Osteoblast (primary cell): ENCODE measurements at regions not wholly inside any gene's neighbourhood (a gene's known extent, or its start where the extent isn't known, plus 50 kb on each side); places are given as distances from the start of the nearest gene placed in this dataset.

ENCODE experiments used
- DNase-seq: peaks from one replicate; pipeline ENCODE4 v3.0.0; 2011; ENCODE audit warnings: low spot score, mixed read lengths; ENCODE audit not compliant: insufficient read length; ENCODE audit errors: missing footprints
- H2AFZ ChIP-seq: 2 replicates; pipeline ENCODE4 v1.6.0; 2011; ENCODE audit warnings: mild to moderate bottlenecking, low read length
- H3K27ac ChIP-seq: 2 replicates; pipeline ENCODE4 v1.5.1; 2011; ENCODE audit warnings: mild to moderate bottlenecking, low read depth, low read length, moderate library complexity
- H3K27me3 ChIP-seq: 2 replicates; pipeline ENCODE4 v1.6.0; 2012; ENCODE audit warnings: mild to moderate bottlenecking, control low read depth, inconsistent platforms, low read length, moderate library complexity; ENCODE audit not compliant: insufficient read depth
- H3K36me3 ChIP-seq: 2 replicates; pipeline ENCODE4 v1.5.1; 2011; ENCODE audit warnings: mild to moderate bottlenecking, low read length, control low read depth, moderate library complexity; ENCODE audit not compliant: insufficient read depth
- H3K4me1 ChIP-seq: 2 replicates; pipeline ENCODE4 v1.5.1; 2011; ENCODE audit warnings: mild to moderate bottlenecking, low read length, control low read depth, moderate library complexity; ENCODE audit not compliant: insufficient read depth
- H3K4me2 ChIP-seq: 2 replicates; pipeline ENCODE4 v1.6.0; 2011; ENCODE audit warnings: mild to moderate bottlenecking, low read length; ENCODE audit not compliant: insufficient read depth
- H3K4me3 ChIP-seq: fragments of 200-600 bp; sonication (generic); 3 replicates; pipeline ENCODE4 v1.5.1; 2012; ENCODE audit warnings: mild to moderate bottlenecking, low read length, inconsistent platforms; ENCODE audit not compliant: insufficient read depth
- H3K79me2 ChIP-seq: 2 replicates; pipeline ENCODE4 v1.6.0; 2012; ENCODE audit warnings: mild to moderate bottlenecking, low read length, control low read depth, inconsistent platforms; ENCODE audit not compliant: insufficient read depth
- H3K9me3 ChIP-seq: 2 replicates; pipeline ENCODE4 v1.5.1; 2011; ENCODE audit warnings: low read depth, low read length, control low read depth
- H4K20me1 ChIP-seq: 2 replicates; pipeline ENCODE4 v1.6.0; 2012; ENCODE audit warnings: mild to moderate bottlenecking, low read length, control low read depth; ENCODE audit not compliant: insufficient read depth
- TF ChIP-seq, protein P1 (sequence below): IDR thresholded peaks from 2 replicates; pipeline ENCODE4 v1.5.1; 2011; ENCODE audit warnings: mild to moderate bottlenecking, low read depth, low read length, moderate library complexity; ENCODE audit errors: extremely low read depth

DNA sequence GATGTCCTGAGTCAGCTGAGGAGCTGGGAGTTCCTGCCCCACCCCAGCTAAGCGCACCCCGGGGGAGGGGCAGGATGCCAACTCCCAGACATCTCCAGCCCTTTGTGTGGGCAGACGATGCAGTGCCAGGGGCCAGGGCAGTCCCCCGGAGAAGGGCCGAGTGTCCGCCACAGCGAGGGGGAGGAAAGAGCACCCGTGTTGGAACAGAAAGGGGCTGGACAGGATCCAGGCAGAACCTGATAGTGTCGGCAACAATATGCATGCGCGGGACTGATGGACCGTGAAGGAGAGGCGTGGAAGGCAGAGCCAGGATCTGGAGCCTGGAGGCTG, 1434.7 kb downstream of the BRD1 start:
- H3K9me3 ChIP-seq: no peaks in the 10 kb centered on the region
- H3K4me1 ChIP-seq: no peaks in the 10 kb centered on the region
- DNase-seq: no peak
- H4K20me1 ChIP-seq: no peaks in the 10 kb centered on the region
- H3K27me3 ChIP-seq: no peaks in the 10 kb centered on the region
- no peak overlapping the region for H2AFZ ChIP-seq
- no peak overlapping the region for H3K4me2 ChIP-seq
- H3K79me2 ChIP-seq: no peaks in the 10 kb centered on the region
- TF ChIP-seq, protein P1, sequence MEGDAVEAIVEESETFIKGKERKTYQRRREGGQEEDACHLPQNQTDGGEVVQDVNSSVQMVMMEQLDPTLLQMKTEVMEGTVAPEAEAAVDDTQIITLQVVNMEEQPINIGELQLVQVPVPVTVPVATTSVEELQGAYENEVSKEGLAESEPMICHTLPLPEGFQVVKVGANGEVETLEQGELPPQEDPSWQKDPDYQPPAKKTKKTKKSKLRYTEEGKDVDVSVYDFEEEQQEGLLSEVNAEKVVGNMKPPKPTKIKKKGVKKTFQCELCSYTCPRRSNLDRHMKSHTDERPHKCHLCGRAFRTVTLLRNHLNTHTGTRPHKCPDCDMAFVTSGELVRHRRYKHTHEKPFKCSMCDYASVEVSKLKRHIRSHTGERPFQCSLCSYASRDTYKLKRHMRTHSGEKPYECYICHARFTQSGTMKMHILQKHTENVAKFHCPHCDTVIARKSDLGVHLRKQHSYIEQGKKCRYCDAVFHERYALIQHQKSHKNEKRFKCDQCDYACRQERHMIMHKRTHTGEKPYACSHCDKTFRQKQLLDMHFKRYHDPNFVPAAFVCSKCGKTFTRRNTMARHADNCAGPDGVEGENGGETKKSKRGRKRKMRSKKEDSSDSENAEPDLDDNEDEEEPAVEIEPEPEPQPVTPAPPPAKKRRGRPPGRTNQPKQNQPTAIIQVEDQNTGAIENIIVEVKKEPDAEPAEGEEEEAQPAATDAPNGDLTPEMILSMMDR: no peak
- no peak overlapping the region for H3K4me3 ChIP-seq
- H3K36me3 ChIP-seq: no peaks in the 10 kb centered on the region
- H3K27ac ChIP-seq: no peak overlapping the region

- no peak overlapping the region for H3K27ac ChIP-seq
- peak; percentile 73 for DNase-seq
- no peaks in the 10 kb centered on the region for H3K9me3 ChIP-seq
- no peaks in the 10 kb centered on the region for H3K4me1 ChIP-seq
- no peak overlapping the region for H2AFZ ChIP-seq
- H3K79me2 ChIP-seq: no peaks in the 10 kb centered on the region
- no peaks in the 10 kb centered on the region for H4K20me1 ChIP-seq
- H3K27me3 ChIP-seq: no peaks in the 10 kb centered on the region
- H3K4me2 ChIP-seq: no peak overlapping the region
- TF ChIP-seq, protein P1: no peak
- no peak overlapping the region for H3K4me3 ChIP-seq
- H3K36me3 ChIP-seq: no peaks in the 10 kb centered on the region
These were observed 1435.9 kb downstream of the BRD1 start for GRCh38 chr22:48391820-48392219.

DNA sequence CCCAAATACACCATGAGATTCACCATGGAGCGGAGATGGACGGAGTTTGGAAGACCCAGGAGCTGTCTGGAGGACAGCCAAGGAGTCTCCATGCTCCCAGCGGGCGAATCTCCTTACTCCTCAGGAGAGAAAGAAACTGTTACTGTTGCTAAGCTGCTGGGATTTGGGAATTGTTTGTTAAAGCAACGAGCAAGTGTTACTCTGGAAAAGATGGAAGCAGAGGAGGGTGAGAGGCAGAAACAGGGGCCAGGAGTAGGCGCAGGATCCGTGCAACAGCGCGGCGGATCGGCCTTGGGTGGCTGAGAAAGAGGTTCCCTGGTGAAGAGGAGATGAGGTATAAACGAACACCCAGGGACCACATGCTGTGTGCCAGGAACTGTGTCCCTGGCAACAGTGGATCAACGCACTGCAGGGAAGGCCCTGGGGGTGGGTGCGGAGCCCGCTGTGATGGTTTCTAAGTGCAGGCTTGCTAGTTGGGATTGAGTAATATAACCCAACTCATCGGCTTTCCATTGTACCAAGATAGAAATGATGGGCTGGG, 1436.4 kb downstream of the BRD1 start:
- Histone ChIP-seq H3K4me3 (no peak overlapping the region), H3K27me3 (no peaks in the 10 kb centered on the region), H3K27ac (no peak overlapping the region), H4K20me1 (no peaks in the 10 kb centered on the region), H3K4me2 (no peak overlapping the region), H3K36me3 (no peaks in the 10 kb centered on the region), H3K79me2 (no peaks in the 10 kb centered on the region), H2AFZ (no peak overlapping the region), H3K4me1 (no peaks in the 10 kb centered on the region), H3K9me3 (no peaks in the 10 kb centered on the region)
- DNase-seq: peak; percentile 29
- TF ChIP-seq, protein P1: no peak

- Histone ChIP-seq H2AFZ (no peak overlapping the region), H3K27me3 (no peaks in the 10 kb centered on the region), H3K36me3 (no peaks in the 10 kb centered on the region), H3K27ac (no peak overlapping the region), H3K4me1 (no peaks in the 10 kb centered on the region), H3K9me3 (no peaks in the 10 kb centered on the region), H4K20me1 (no peaks in the 10 kb centered on the region), H3K4me3 (no peak overlapping the region), H3K79me2 (no peaks in the 10 kb centered on the region), H3K4me2 (no peak overlapping the region)
- DNase-seq: peak; percentile 3
- TF ChIP-seq, protein P1: no peak
These were observed 1437.8 kb downstream of the BRD1 start for GRCh38 chr22:48389916-48390315.
